ENCODE measurements at regions not wholly inside any gene's neighbourhood (a gene's known extent, or its start where the extent isn't known, plus 50 kb on each side); places are given as distances from the start of the nearest gene placed in this dataset.

GRCh38 chr5:142219146-142219545 is 105.7 kb downstream of the SPRY4 start:
- TF ChIP-seq CREB5 (CRISPR knock-in tag; IDR thresholded peaks at IDR 0.05; ENCODE audit: low read depth), result no peak
- no peak for TF ChIP-seq PPARA (CRISPR knock-in tag; IDR thresholded peaks at IDR 0.05; ENCODE audit: borderline replicate concordance)
- no peak for TF ChIP-seq ZC3H10 (CRISPR knock-in tag; IDR thresholded peaks at IDR 0.05)
- TF ChIP-seq OSR1 (CRISPR knock-in tag; IDR thresholded peaks at IDR 0.05), result no peak
- TF ChIP-seq TCF4 (CRISPR knock-in tag; IDR thresholded peaks at IDR 0.05; ENCODE audit: borderline replicate concordance), result no peak
- TF ChIP-seq, protein P1, sequence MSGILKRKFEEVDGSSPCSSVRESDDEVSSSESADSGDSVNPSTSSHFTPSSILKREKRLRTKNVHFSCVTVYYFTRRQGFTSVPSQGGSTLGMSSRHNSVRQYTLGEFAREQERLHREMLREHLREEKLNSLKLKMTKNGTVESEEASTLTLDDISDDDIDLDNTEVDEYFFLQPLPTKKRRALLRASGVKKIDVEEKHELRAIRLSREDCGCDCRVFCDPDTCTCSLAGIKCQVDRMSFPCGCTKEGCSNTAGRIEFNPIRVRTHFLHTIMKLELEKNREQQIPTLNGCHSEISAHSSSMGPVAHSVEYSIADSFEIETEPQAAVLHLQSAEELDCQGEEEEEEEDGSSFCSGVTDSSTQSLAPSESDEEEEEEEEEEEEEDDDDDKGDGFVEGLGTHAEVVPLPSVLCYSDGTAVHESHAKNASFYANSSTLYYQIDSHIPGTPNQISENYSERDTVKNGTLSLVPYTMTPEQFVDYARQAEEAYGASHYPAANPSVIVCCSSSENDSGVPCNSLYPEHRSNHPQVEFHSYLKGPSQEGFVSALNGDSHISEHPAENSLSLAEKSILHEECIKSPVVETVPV (CRISPR knock-in tag; IDR thresholded peaks at IDR 0.05), result no peak
- TF ChIP-seq ISL1 (CRISPR knock-in tag; IDR thresholded peaks at IDR 0.05), result no peak
- TF ChIP-seq, protein P2, sequence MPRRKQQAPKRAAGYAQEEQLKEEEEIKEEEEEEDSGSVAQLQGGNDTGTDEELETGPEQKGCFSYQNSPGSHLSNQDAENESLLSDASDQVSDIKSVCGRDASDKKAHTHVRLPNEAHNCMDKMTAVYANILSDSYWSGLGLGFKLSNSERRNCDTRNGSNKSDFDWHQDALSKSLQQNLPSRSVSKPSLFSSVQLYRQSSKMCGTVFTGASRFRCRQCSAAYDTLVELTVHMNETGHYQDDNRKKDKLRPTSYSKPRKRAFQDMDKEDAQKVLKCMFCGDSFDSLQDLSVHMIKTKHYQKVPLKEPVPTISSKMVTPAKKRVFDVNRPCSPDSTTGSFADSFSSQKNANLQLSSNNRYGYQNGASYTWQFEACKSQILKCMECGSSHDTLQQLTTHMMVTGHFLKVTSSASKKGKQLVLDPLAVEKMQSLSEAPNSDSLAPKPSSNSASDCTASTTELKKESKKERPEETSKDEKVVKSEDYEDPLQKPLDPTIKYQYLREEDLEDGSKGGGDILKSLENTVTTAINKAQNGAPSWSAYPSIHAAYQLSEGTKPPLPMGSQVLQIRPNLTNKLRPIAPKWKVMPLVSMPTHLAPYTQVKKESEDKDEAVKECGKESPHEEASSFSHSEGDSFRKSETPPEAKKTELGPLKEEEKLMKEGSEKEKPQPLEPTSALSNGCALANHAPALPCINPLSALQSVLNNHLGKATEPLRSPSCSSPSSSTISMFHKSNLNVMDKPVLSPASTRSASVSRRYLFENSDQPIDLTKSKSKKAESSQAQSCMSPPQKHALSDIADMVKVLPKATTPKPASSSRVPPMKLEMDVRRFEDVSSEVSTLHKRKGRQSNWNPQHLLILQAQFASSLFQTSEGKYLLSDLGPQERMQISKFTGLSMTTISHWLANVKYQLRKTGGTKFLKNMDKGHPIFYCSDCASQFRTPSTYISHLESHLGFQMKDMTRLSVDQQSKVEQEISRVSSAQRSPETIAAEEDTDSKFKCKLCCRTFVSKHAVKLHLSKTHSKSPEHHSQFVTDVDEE (CRISPR knock-in tag; IDR thresholded peaks at IDR 0.05), result no peak
- no peak for TF ChIP-seq RARB (CRISPR knock-in tag; IDR thresholded peaks at IDR 0.05)
- no peak for TF ChIP-seq ZNF565 (CRISPR knock-in tag; conservative IDR thresholded peaks at IDR 0.05; ENCODE audit: low read depth)
- ATAC-seq, result no peak

- no peak for ATAC-seq
- no peak for TF ChIP-seq BACH2 (CRISPR knock-in tag; IDR thresholded peaks at IDR 0.05; ENCODE audit: borderline replicate concordance)
- TF ChIP-seq, protein P2 (CRISPR knock-in tag; IDR thresholded peaks at IDR 0.05), result no peak
- TF ChIP-seq PPARA (CRISPR knock-in tag; IDR thresholded peaks at IDR 0.05; ENCODE audit: borderline replicate concordance), result no peak
- TF ChIP-seq GLIS3 (CRISPR knock-in tag; IDR thresholded peaks at IDR 0.05), result no peak
- TF ChIP-seq OSR1 (CRISPR knock-in tag; IDR thresholded peaks at IDR 0.05), result no peak
- TF ChIP-seq TCF4 (CRISPR knock-in tag; IDR thresholded peaks at IDR 0.05; ENCODE audit: borderline replicate concordance), result no peak
- TF ChIP-seq ZFP30 (CRISPR knock-in tag; IDR thresholded peaks at IDR 0.05), result no peak
- TF ChIP-seq ZFP3 (CRISPR knock-in tag; IDR thresholded peaks at IDR 0.05), result no peak
- TF ChIP-seq, protein P1 (CRISPR knock-in tag; IDR thresholded peaks at IDR 0.05), result no peak
- no peak for TF ChIP-seq TOX (CRISPR knock-in tag; IDR thresholded peaks at IDR 0.05; ENCODE audit: borderline replicate concordance)
- TF ChIP-seq, protein P3, sequence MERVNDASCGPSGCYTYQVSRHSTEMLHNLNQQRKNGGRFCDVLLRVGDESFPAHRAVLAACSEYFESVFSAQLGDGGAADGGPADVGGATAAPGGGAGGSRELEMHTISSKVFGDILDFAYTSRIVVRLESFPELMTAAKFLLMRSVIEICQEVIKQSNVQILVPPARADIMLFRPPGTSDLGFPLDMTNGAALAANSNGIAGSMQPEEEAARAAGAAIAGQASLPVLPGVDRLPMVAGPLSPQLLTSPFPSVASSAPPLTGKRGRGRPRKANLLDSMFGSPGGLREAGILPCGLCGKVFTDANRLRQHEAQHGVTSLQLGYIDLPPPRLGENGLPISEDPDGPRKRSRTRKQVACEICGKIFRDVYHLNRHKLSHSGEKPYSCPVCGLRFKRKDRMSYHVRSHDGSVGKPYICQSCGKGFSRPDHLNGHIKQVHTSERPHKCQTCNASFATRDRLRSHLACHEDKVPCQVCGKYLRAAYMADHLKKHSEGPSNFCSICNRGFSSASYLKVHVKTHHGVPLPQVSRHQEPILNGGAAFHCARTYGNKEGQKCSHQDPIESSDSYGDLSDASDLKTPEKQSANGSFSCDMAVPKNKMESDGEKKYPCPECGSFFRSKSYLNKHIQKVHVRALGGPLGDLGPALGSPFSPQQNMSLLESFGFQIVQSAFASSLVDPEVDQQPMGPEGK (CRISPR knock-in tag; IDR thresholded peaks at IDR 0.05; ENCODE audit: borderline replicate concordance), result no peak
- TF ChIP-seq POU6F1 (CRISPR knock-in tag; IDR thresholded peaks at IDR 0.05; ENCODE audit: borderline replicate concordance, low read depth), result no peak
- no peak for TF ChIP-seq ISL1 (CRISPR knock-in tag; IDR thresholded peaks at IDR 0.05)
- no peak for TF ChIP-seq ZNF8 (CRISPR knock-in tag; IDR thresholded peaks at IDR 0.05)
- TF ChIP-seq SNAI2 (CRISPR knock-in tag; IDR thresholded peaks at IDR 0.05), result no peak
- no peak for TF ChIP-seq ZC3H10 (CRISPR knock-in tag; IDR thresholded peaks at IDR 0.05)
- no peak for TF ChIP-seq CREB5 (CRISPR knock-in tag; IDR thresholded peaks at IDR 0.05; ENCODE audit: low read depth)
These were observed 107.9 kb downstream of the SPRY4 start for GRCh38 chr5:142216931-142217330.

Data from SK-N-SH treated with all-trans-retinoic acid at 6 μM for 48 hours (cell line).